GM19023 (cell line): ENCODE measurements at regions not wholly inside any gene's neighbourhood (a gene's known extent, or its start where the extent isn't known, plus 50 kb on each side); places are given as distances from the start of the nearest gene placed in this dataset.

Experiments used
- ATAC-seq: cut with Tn5 transposase; IDR thresholded peaks from one replicate; pipeline ENCODE4 v1.9.1; 2021; ENCODE audit warnings: mild to moderate bottlenecking, moderate library complexity; ENCODE audit not compliant: unreplicated experiment

- ATAC-seq: no peak
Measured at GRCh38 chr18:44119607-44120006, 561.1 kb upstream of the SETBP1 start.

GRCh38 chr18:44123743-44124142 is 556.9 kb upstream of the SETBP1 start:
- no peak for ATAC-seq

DNA sequence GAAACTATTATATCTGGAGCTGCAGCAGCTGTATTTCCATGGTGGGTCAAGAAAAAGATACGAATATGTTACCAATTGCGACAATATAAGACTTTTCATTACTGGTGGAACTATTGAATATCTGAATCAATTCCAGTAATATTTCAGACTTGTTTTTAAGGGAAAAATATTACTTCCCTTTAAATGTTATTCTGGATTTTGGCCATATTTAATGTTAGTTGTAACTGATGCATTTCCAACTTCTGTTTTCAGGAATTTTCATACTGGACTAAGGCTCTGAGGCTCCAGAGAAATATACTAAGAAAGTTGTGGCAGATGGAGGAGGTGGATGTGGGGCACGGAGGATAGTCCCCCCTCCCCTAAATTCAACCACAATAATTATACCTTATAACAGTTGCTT is 555.2 kb upstream of the SETBP1 start:
- no peak for ATAC-seq

GRCh38 chr18:44126598-44126997 is 554.1 kb upstream of the SETBP1 start:
- ATAC-seq: no peak

- ATAC-seq: no peak
Measured at GRCh38 chr18:44128365-44128764, 552.3 kb upstream of the SETBP1 start.

DNA sequence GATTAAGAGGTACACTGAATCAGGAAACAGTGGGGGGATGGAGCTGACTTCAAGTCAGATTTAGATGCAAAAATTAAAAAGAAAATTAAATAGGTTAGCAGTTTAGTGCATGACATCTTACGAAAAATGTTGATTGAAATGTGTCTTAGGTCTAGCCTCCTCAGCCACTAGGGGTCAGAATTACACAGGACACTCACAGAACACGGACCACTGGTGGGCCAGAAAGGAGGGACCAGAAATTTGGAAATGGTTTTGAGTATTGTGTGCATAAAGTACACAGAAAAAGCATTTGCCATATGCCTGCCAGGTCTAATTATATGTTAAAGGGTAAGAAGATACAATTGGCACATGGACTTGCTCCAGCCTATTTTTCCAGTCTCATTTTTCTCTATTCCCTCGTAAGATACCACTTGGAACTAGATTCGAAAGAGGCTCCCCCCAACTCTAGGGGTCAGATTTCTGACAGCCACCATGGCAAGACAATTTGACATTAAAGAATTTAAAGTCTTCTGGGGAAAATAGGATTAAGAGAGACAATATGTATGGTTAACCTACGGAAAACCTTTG is 550.2 kb upstream of the SETBP1 start:
- no peak for ATAC-seq

- no peak for ATAC-seq
Measured at GRCh38 chr18:44133483-44133882, 547.2 kb upstream of the SETBP1 start.

DNA sequence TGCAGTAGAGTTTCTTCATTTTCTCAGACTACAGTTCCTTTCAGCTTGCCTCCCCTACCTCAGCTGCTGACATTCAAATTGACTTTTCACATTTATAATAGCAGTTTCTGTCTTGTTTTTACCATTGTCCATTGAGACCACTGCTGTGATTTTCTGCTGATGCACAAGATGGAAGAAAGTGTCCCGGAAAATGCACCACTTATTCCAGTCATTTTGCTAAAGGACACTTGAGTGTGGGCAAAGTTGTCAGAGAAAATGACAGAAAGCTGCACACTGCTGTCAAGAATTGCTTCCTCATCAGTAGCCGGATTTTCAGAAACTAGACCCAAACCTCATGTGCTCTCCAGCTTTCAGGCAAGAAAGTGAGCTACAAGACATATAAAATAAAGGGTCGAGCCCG is 546.2 kb upstream of the SETBP1 start:
- ATAC-seq: no peak

- ATAC-seq: no peak
Measured at GRCh38 chr18:44135741-44136140, 544.9 kb upstream of the SETBP1 start.

GRCh38 chr18:44136326-44136725 is 544.4 kb upstream of the SETBP1 start:
- ATAC-seq: no peak

DNA sequence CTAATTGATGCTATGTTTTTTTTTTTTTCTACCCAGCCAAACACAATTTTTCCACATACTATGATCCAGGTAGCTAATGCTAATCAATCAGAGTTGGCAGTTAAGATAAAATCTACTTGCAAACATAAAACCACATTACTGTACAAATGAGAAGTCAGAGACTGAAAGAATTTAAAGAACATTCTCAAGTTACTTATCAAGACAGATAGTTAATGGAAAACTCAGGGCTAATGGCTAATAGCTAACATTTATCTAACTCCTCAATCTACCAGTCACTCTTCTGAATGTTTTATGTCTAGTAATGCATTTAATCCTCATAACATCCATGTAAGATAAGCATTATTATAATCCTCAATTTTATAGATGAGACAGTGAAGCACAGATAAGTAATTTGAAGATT is 537.6 kb upstream of the SETBP1 start:
- no peak for ATAC-seq

DNA sequence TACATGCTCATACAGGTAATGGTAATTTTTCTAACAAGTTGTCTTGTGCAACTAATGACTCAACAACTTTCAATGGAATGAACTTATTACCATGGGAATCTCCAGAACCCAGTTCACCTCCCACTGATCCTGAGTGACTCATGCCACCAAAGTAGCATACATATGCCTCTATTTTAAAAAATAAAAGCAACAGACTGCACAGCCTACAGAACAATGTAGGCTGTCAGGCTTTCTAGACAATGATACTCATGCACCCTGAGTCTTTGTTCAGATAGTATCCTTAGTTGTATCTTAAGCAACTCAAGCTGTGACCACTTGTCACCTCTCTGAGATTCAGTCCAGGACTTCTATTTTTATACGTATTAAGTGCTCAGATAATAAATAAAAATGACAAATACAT is 531.0 kb upstream of the SETBP1 start:
- no peak for ATAC-seq

- ATAC-seq: no peak
Measured at GRCh38 chr18:44153981-44154380, 526.7 kb upstream of the SETBP1 start.

DNA sequence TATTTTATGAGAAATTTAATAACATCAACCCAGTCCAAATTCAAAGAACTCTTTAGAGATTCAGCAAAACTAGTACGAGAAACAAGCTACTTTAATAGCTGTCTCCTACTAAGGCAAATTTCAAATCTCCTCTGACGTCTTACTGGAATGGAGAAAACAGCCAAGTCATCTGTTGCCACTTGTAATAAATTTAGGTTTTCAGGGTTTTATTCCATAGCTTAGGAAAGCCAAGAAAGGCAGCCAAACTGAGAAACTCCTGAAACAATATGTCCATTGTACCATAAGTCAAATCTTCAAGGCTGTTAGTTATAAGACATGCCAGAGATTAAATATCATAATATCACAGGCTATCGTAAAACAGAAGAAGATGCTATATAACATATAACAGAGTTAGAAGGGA is 524.6 kb upstream of the SETBP1 start:
- no peak for ATAC-seq

GRCh38 chr18:44156776-44157335 is 523.8 kb upstream of the SETBP1 start:
- ATAC-seq: no peak

- no peak for ATAC-seq
Measured at GRCh38 chr18:44170208-44170880, 510.3 kb upstream of the SETBP1 start.

GRCh38 chr18:44171301-44171700 is 509.4 kb upstream of the SETBP1 start:
- ATAC-seq: no peak

DNA sequence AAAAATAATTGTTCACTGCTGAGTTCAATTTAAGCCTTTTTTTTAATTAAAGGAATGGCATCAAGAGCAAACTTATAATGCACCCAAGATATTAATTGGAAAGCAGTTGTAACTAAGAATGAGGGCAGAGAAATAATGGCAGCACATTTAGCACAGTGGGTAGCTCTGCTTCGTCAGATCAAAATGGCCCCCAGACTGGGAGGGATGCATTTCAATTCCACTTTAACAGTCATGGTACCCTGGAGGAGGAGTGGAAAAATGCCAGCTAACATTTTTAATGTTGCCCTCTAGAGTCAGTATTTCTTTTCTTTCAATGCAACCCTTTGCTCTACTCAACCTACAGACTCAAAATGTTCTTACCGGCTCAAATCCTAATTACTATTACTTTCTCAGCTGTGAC is 504.8 kb upstream of the SETBP1 start:
- no peak for ATAC-seq

DNA sequence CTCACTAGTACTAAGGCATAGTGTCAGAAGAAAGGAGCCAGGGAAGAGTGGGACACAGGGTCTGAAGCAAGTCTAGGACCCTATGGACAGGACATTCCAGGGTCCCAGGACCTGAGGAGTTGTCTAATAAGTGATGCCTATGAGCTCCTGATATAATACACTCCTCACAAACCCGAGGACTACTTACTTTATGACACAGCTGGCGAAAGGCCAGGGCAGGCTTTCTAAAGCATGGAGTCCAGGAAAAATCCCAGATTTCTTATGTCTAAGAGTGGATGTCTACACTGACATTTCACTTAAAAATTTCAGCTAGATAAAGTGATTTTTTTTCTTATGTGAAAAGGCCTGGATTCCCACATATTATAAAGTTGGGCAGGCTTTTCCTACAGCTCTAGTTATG is 502.2 kb upstream of the SETBP1 start:
- ATAC-seq: no peak

DNA sequence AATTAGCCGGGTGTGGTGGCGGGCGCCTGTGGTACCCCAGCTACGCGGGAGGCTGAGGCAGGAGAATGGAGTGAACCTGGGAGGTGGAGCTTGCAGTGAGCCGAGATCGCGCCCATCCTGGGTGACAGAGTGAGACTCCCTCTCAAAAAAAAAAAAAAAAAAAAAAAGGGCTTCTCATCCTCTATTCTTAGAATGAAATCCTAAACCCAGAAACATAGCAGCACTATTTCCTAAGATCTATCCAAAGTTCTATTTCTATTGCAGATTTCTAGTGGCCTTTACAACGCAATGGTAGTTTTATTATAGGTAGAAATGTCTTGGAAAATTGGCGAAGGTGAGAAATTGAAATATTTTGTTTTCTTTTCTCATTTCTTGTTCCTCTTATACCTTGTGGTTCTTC is 501.0 kb upstream of the SETBP1 start:
- ATAC-seq: no peak

DNA sequence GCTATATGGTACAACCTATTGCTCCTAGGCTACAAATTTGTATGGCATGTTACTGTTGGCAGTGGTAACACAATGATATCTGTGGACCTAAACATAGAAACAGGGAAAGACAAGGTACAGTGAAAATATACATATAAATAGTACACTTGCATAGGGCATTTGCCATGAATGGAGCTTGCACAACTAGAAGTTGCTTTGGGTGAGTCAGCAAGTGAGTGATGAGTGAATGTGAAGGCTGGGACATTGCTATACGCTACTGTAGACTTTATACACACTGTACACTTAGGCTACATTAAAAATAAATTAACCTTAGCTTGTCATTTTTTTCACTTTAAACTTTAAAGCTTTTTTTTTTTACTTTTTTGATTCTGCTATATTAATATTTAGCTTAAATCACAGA is 500.0 kb upstream of the SETBP1 start:
- no peak for ATAC-seq

DNA sequence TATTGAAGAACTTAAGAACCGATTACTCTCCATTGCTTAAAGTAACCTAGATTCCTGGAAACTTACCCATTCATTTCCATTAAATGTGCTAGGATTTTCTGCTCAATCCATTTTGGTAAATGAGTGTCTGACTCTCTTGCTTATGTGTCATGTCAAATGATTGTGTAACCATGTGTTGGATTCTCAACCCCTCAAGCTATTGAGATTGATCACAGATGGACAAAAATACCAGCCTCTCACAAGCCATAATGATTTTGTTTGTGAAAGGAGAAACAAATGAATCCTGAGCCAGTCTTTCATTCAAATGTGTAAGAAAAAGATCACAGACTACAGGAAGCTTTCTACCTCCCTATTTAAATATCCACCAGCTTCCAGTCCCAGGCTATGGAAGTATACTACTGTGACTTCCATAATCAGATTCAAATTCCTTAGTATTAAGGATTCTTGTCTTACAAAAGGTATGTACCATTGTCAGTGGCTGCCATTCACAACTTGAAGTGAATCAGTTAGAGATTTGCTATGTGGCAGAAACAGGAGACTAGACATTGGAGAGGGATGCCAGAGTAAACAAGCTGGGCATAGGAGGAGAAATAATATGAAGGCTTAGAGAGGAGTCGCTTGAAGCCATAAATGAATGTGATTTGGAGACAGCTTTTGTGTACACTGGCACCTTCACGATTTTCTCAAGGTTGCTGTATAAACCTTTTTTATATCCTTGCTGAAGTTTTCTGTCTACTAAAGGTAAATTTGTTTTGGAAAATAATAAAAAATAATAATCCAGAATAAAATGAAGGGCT is 498.5 kb upstream of the SETBP1 start:
- no peak for ATAC-seq
